ENCODE measurements at regions not wholly inside any gene's neighbourhood (a gene's known extent, or its start where the extent isn't known, plus 50 kb on each side); places are given as distances from the start of the nearest gene placed in this dataset.

DNA sequence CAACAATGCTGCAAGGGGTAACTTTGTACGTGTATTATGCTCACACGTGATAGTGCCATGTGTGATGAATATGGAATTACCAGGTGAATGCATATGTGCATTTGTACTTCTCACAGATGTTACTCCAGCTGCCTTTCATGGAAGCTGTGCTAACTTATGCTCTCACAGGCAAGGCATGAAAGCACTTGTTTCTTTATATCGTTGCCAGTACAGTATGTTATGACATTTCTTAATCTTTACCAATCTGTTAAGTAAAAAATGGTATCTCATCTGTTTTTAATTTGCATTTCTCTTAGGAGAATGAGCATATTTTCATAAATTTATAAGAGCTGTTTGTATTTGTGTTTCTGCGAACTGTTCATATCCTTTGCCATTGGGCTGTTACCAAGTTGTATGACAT lies 311.8 kb upstream of the DMRT1 start:
- FAIRE-seq (no peak), DNase-seq (ENCODE audit: insufficient read length, low spot score) (no peak)
- TF ChIP-seq POLR2A (IDR thresholded peaks at IDR 0.05; ENCODE audit: low read depth, low read length) (no peak), TAF1 (IDR thresholded peaks at IDR 0.05; ENCODE audit: low read depth, low read length) (no peak), POU2F2 (IDR thresholded peaks at IDR 0.05; ENCODE audit: low read depth, low read length) (no peak), POLR2AphosphoS5 (IDR thresholded peaks at IDR 0.05; ENCODE audit: low read depth, low read length) (no peak), PAX5 (IDR thresholded peaks at IDR 0.05; ENCODE audit: insufficient read depth, low read length, severe bottlenecking) (no peak), SPI1 (IDR thresholded peaks at IDR 0.05; ENCODE audit: low read depth, low read length) (no peak)

DNA sequence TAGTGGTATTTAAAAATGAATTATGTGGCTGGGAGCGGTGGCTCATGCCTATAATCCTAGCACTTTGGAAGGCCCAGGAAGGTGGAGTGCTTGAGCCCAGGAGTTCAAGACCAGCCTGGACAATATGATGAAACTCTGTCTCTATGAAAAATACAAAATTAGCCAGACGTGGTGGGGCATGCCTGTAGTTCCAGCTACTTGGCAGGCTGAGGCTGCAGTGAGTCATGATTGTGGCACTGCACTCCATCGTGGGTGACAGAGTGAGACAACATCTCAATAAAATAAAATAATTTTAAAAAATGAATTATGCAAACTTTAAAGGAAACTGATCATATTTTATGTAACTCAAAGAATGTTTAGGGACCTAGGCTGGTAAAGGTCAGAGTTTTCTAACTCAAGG lies 310.8 kb upstream of the DMRT1 start:
- no peak for FAIRE-seq
- no peak for TF ChIP-seq POU2F2 (IDR thresholded peaks at IDR 0.05; ENCODE audit: low read depth, low read length)
- no peak for TF ChIP-seq POLR2AphosphoS5 (IDR thresholded peaks at IDR 0.05; ENCODE audit: low read depth, low read length)
- TF ChIP-seq TAF1 (IDR thresholded peaks at IDR 0.05; ENCODE audit: low read depth, low read length): no peak
- TF ChIP-seq PAX5 (IDR thresholded peaks at IDR 0.05; ENCODE audit: insufficient read depth, low read length, severe bottlenecking): no peak
- no peak for TF ChIP-seq POLR2A (IDR thresholded peaks at IDR 0.05; ENCODE audit: low read depth, low read length)
- TF ChIP-seq SPI1 (IDR thresholded peaks at IDR 0.05; ENCODE audit: low read depth, low read length): no peak
- no peak for DNase-seq (ENCODE audit: insufficient read length, low spot score)

DNA sequence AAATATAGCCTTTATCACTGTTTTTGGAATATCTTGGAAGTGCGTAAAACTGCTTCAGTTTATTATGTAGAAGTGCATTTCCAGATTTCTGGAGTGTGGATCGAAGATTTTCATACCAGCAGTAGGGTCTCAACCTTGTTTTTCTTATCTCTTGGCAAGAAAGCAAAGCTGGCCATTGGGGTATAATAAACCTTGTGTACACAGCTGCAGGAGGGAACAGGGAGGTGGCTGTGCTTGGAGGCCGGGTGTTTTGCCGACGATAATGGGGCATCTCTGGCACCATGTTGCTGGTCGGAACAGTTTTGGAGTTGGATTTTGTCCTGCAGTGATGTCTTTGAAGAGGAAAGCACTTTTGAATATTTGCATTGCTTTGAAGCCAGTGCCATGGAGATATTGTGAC lies 308.8 kb upstream of the DMRT1 start:
- TF ChIP-seq TAF1 (IDR thresholded peaks at IDR 0.05; ENCODE audit: low read depth, low read length): no peak
- no peak for TF ChIP-seq POU2F2 (IDR thresholded peaks at IDR 0.05; ENCODE audit: low read depth, low read length)
- TF ChIP-seq SPI1 (IDR thresholded peaks at IDR 0.05; ENCODE audit: low read depth, low read length): no peak
- no peak for TF ChIP-seq POLR2AphosphoS5 (IDR thresholded peaks at IDR 0.05; ENCODE audit: low read depth, low read length)
- no peak for TF ChIP-seq PAX5 (IDR thresholded peaks at IDR 0.05; ENCODE audit: insufficient read depth, low read length, severe bottlenecking)
- no peak for TF ChIP-seq POLR2A (IDR thresholded peaks at IDR 0.05; ENCODE audit: low read depth, low read length)
- DNase-seq (ENCODE audit: insufficient read length, low spot score) (no peak), FAIRE-seq (no peak)

DNA sequence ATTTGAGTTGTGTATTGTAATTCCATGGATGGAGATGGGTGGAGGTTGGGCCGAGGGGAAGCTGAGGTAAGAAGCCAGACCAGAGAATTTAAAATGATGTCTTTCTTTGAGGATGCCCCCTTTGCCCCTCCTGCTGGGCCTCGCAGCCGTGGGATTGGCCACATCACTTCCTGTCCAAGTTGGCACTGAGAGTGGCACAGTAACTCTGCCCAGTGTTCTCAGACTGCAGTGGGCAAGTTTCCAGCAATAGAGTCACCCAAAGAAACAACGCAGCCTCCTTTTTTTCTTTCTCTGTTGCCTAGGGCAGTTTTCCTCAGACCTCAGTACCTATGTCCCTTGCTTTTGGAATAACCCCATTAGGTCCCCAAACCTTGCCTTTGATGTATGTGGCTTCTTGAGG lies 306.6 kb upstream of the DMRT1 start:
- FAIRE-seq (no peak), DNase-seq (ENCODE audit: insufficient read length, low spot score) (no peak)
- TF ChIP-seq TAF1 (IDR thresholded peaks at IDR 0.05; ENCODE audit: low read depth, low read length) (no peak), SPI1 (IDR thresholded peaks at IDR 0.05; ENCODE audit: low read depth, low read length) (no peak), POLR2A (IDR thresholded peaks at IDR 0.05; ENCODE audit: low read depth, low read length) (no peak), POLR2AphosphoS5 (IDR thresholded peaks at IDR 0.05; ENCODE audit: low read depth, low read length) (no peak), POU2F2 (IDR thresholded peaks at IDR 0.05; ENCODE audit: low read depth, low read length) (no peak), PAX5 (IDR thresholded peaks at IDR 0.05; ENCODE audit: insufficient read depth, low read length, severe bottlenecking) (no peak)

DNA sequence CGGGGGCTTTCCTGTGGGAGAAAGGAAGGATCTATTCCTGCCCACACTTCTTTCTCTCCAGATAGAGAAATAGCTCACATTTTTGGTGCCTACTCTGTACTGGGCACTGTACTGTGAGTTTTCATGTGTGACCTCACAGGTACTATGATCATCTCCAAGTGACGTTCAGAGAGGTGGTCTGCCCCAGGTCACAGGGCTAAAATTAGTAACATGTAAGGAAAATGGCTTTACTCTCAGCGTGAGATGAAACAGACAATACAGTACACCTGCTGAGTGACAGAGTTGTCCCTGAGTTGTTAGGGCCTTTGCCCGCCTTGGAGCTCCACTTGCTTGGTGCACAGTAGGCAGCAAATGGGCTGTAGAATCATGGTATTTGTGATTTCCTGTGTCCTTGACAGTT lies 306.1 kb upstream of the DMRT1 start:
- DNase-seq (ENCODE audit: insufficient read length, low spot score) (no peak), FAIRE-seq (no peak)

DNA sequence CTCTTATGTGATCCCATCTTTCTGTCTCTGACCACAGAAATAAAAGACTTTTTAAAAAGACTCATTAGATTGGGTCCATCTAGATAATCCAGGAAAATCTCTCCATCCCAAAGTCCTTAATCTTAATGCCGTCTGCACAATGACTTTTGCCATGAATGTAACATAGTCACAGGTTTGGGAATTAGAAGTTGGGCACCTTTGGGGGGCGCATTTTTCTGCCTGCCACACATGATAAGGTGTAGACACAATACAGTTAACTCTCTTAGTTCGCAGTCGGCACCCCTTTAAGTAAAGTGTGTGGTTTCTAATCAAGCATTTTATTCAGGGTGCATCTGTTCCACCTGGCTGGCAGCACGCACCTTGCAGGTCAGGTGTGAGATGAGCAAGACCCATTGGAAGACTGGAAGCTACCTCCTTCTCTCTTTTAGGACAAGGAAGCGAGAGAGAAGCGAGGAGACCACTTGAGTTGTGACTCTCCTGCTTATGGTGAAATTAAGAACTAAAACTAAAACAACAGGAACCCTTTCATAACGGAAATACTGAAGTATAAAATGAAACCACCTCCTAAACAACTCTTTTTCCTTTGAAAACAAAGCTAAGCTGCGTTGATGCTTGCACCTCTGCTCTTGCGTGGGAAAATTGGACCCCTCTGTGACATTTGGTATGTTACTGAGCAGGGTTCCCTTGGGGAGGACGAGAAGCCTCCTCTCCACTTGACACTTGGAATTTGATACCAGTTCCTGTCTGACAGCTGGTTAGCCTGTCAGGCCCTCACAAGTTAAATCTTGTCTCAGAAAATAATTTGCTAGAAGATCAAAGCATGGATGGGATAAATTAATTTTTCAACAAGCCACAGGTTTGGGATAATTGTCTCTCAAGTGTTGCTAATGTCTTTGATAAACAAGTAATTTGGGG lies 304.6 kb upstream of the DMRT1 start:
- TF ChIP-seq POU2F2 (IDR thresholded peaks at IDR 0.05; ENCODE audit: low read depth, low read length) (no peak), SPI1 (IDR thresholded peaks at IDR 0.05; ENCODE audit: low read depth, low read length) (no peak), TAF1 (IDR thresholded peaks at IDR 0.05; ENCODE audit: low read depth, low read length) (no peak)
- FAIRE-seq: peak; percentile 79
- DNase-seq (ENCODE audit: insufficient read length, low spot score): peak; percentile 6

More for the DNA sequence above, 306.1 kb upstream of the DMRT1 start:
- TF ChIP-seq POU2F2 (IDR thresholded peaks at IDR 0.05; ENCODE audit: low read depth, low read length) (no peak), POLR2A (IDR thresholded peaks at IDR 0.05; ENCODE audit: low read depth, low read length) (no peak), PAX5 (IDR thresholded peaks at IDR 0.05; ENCODE audit: insufficient read depth, low read length, severe bottlenecking) (no peak), POLR2AphosphoS5 (IDR thresholded peaks at IDR 0.05; ENCODE audit: low read depth, low read length) (no peak), SPI1 (IDR thresholded peaks at IDR 0.05; ENCODE audit: low read depth, low read length) (no peak), TAF1 (IDR thresholded peaks at IDR 0.05; ENCODE audit: low read depth, low read length) (no peak)

DNA sequence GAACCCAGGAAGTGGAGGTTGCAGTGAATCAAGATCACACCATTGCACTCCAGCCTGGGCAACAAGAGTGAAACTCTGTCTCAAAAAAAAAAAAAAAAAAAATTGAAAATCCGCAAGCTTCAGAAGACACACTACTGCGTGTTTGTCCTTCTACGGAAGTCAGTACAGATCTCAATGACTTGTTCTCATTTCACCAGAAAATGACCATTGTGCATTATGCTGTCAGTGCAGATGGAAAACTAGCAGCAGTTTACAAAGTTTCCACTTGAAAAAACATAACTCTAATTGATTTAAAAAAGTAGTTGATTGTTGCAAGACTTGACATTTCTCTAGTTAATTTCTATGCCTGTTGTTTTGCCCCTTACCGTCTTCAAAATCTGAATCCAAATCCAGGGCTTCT lies 298.0 kb upstream of the DMRT1 start:
- no peak for TF ChIP-seq PAX5 (IDR thresholded peaks at IDR 0.05; ENCODE audit: insufficient read depth, low read length, severe bottlenecking)
- no peak for TF ChIP-seq POLR2AphosphoS5 (IDR thresholded peaks at IDR 0.05; ENCODE audit: low read depth, low read length)
- TF ChIP-seq SPI1 (IDR thresholded peaks at IDR 0.05; ENCODE audit: low read depth, low read length): no peak
- TF ChIP-seq POU2F2 (IDR thresholded peaks at IDR 0.05; ENCODE audit: low read depth, low read length): no peak
- no peak for TF ChIP-seq TAF1 (IDR thresholded peaks at IDR 0.05; ENCODE audit: low read depth, low read length)
- no peak for TF ChIP-seq POLR2A (IDR thresholded peaks at IDR 0.05; ENCODE audit: low read depth, low read length)
- FAIRE-seq (no peak), DNase-seq (ENCODE audit: insufficient read length, low spot score) (no peak)

DNA sequence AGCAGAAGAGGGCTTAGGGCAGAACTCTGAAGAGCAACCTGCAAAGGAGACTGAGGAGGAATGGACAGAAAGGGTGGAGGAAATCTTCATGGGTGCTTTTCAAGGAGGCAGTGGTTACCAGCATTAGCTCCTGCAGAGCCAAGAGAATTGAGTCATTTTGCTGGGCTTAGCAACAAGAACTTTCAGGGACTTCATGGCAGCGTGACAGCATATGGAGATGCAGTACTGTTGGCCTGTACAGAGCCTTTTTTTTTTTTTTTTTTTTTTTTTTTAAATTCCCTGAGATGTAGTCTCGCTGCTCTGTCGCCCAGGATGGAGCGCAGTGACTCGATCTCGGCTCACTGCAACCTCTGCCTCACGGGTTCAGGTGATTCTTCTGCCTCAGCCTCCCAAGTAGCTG lies 296.0 kb upstream of the DMRT1 start:
- FAIRE-seq (no peak), DNase-seq (ENCODE audit: insufficient read length, low spot score) (no peak)
- TF ChIP-seq PAX5 (IDR thresholded peaks at IDR 0.05; ENCODE audit: insufficient read depth, low read length, severe bottlenecking) (no peak), SPI1 (IDR thresholded peaks at IDR 0.05; ENCODE audit: low read depth, low read length) (no peak), POLR2A (IDR thresholded peaks at IDR 0.05; ENCODE audit: low read depth, low read length) (no peak), POLR2AphosphoS5 (IDR thresholded peaks at IDR 0.05; ENCODE audit: low read depth, low read length) (no peak), POU2F2 (IDR thresholded peaks at IDR 0.05; ENCODE audit: low read depth, low read length) (no peak), TAF1 (IDR thresholded peaks at IDR 0.05; ENCODE audit: low read depth, low read length) (no peak)

DNA sequence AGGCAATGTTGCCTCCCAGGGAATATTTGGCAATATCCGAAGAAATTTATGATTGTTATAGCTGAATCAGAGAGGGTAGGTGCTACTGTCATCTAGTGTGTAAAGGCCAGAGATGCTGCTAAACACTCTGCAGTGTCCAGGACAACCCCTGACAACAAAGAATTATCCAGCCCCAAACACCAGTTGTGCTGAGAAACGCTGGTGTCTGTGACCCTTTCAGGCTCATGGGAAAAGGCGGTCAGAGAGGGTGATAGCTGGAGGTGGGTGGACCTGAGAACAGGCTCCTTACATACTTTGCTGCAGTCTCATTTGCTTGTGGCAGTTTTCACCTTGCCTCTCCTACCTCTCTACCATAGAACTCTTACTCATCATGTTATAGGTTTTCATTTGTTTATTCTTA lies 295.3 kb upstream of the DMRT1 start:
- no peak for DNase-seq (ENCODE audit: insufficient read length, low spot score)
- FAIRE-seq: no peak
- no peak for TF ChIP-seq SPI1 (IDR thresholded peaks at IDR 0.05; ENCODE audit: low read depth, low read length)
- TF ChIP-seq POLR2A (IDR thresholded peaks at IDR 0.05; ENCODE audit: low read depth, low read length): no peak
- TF ChIP-seq POU2F2 (IDR thresholded peaks at IDR 0.05; ENCODE audit: low read depth, low read length): no peak
- no peak for TF ChIP-seq TAF1 (IDR thresholded peaks at IDR 0.05; ENCODE audit: low read depth, low read length)
- no peak for TF ChIP-seq POLR2AphosphoS5 (IDR thresholded peaks at IDR 0.05; ENCODE audit: low read depth, low read length)

Data from GM12891 (cell line).